Putamen (tissue), 1 donor: ENCODE measurements at regions not wholly inside any gene's neighbourhood (a gene's known extent, or its start where the extent isn't known, plus 50 kb on each side); places are given as distances from the start of the nearest gene placed in this dataset.

Experiments
- DNase-seq: peaks from one replicate; pipeline ENCODE4 v3.0.0-alpha.2; 2016; ENCODE audit warnings: low spot score

DNA sequence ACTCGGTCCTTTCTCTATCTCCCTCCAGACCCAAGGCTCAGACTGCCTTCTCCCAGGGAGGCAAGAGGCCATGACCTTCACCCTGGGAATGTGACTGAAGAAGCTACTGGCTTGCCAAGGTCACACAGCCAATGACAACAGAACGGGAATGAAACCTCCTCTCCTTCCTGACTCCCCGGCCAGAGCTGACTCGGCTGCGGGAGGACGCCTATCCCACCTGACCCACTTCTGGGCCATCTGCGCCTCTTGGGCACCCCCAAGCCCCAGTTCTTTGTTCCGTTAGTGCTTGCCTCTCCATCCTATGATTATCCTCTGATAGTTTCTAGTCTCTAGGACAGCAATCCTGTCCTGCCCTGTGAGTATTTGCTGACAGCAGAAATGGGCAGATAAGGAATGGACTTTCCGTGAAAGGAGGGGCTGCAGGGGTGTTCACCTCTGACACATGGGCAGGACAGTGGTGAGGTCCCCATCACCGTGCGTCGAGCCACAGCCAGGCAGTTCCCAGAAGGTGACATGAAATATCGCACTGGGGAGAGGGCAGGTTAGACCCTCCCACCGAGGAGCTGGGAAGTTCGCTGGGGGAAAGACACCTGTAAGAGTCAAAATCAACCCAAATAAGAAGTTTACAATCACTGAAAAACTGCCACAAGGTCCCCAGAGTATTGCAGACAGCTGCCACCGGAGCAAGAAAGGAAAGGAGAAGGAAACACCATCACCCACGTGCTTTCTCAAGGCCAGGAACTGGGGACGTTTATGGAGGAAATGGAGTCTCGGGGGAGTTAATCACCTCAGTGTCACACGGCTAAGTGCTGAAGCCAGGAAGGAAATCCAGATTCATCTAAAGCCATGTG is 63.0 kb downstream of the INSIG1 start:
- DNase-seq, result no peak

GRCh38 chr7:155361346-155361680 is 63.6 kb downstream of the INSIG1 start:
- no peak for DNase-seq

- no peak for DNase-seq
Observed at GRCh38 chr7:155361947-155362346, 64.3 kb downstream of the INSIG1 start.

- no peak for DNase-seq
Observed at GRCh38 chr7:155362380-155363145, 64.9 kb downstream of the INSIG1 start.

GRCh38 chr7:155363146-155363539 is 65.5 kb downstream of the INSIG1 start:
- no peak for DNase-seq

GRCh38 chr7:155363852-155364600 is 66.3 kb downstream of the INSIG1 start:
- DNase-seq, result no peak

DNA sequence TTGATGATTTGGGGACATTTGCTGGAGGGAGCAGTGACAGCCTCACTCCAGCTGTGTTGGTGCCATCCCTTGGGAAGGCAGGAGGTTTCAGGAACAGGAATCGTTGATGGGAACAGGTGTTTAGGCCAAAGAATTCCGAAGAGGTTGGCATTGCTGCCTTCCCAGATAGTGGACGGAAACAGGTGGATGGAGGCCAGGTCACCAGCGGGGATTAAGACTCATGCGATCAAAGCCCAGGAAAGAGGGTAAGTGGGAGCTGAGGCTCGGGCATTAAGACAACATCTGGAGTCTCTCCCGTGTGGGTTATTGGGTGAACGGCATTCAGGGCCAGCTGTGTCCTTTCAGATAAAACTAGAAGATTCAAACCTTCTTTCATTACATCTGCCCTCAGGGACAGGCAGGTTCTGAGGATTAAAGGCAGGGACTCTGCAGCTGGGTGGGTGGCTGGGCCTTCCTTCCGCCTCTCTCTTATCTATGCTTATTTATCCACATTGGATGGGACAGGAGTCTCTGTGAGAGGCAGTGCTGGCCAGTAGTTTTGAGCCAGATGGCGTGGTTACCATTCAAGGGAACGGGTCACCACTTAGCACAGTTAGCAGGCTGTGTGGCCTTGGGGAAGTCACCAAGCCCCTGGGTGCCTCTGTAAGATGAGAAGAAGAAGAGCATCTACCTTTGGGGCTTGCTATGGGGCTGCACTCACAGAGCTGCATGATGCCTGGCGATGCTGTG is 67.6 kb downstream of the INSIG1 start:
- no peak for DNase-seq

- no peak for DNase-seq
Observed at GRCh38 chr7:155368894-155369600, 71.4 kb downstream of the INSIG1 start.

DNA sequence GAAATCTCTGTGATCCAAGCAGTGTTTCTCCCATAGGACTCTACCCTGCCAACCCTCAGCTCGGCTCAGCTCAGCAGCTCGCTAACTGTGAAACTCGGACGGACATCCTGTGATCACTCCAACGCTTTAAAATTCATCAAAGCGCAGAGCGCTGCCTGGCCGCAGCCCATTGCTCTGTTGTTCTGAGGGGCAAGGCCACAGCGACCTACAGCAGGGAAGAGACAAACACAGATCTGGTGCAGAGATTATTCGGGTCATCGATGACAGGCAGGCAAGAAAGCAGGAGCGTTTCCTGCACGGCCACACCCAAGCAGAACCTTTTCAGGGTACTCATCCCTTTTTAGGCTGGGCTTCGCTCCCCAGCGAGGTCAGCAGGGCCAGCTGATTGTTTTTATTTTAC is 72.1 kb downstream of the INSIG1 start:
- no peak for DNase-seq

DNA sequence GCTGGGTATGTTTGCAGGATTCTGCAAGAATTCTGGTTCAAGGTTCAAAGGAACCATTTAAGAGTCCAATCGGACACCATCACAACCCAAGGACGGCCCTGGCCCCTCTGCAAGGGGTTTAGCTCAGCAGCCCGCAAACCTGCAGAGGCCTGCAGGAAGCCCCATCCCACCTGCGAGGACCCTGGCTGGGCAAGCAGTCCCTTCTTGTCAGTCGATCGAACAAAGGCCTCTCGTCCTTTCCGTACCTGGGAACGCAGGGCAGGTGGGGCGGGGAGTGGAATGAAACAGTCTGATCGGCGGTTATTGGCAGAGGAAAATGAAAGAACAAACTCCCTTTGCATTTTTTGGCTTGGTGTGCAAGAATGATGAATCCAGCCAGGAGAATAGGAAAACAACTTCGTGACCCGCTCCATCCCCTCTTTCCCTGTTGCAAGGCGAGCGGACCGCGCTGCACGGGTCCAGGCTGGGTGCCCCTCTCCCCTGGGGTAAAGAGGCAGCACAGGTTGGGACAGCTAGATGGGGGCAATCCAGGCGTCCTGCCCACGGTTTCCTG is 73.7 kb downstream of the INSIG1 start:
- no peak for DNase-seq

DNA sequence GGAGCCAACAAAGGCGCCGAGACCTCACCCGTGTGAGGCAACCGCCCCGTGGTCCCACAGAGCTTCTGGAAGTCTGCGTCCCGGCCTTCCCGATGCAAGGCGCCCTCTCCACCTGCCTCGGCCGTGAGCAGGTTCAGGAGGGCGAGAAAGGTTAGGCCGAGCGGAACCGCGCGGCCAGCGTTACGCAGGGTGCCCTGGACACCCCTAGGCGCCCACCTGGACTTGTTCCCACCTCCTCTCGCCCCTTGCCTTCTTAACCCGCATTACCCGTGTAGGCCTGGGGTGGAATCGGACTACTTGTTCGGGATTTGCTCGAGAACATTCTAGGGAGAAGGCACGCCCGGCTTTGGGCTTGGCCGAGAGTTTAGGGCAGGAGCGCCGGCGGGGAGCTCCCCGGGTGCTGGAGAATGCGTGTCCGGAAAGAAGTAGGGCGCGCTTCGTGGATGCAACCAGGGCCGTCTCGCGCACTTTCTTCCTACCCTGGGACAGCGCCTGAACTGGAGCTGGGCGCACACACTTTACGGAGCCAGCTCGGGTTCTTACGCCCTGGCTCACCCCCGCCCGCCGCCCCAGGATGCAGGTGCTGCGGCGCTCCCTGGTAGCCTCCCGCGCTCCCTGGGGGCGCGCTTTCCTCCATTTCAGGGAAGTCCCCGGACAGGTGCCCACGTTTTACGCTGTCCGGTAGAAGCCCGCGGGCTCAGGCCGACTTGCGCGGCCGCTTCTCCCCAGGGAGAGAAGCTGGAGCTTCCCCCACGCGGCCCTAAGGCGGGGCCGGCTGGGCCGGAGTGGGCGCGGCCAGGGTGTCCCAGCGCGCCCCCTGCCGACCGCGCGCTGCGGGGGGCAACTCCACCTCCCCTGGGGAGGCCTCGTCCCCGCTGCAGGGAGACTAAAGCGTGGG is 74.5 kb downstream of the INSIG1 start:
- no peak for DNase-seq

- no peak for DNase-seq
Observed at GRCh38 chr7:155372782-155373358, 75.2 kb downstream of the INSIG1 start.

DNA sequence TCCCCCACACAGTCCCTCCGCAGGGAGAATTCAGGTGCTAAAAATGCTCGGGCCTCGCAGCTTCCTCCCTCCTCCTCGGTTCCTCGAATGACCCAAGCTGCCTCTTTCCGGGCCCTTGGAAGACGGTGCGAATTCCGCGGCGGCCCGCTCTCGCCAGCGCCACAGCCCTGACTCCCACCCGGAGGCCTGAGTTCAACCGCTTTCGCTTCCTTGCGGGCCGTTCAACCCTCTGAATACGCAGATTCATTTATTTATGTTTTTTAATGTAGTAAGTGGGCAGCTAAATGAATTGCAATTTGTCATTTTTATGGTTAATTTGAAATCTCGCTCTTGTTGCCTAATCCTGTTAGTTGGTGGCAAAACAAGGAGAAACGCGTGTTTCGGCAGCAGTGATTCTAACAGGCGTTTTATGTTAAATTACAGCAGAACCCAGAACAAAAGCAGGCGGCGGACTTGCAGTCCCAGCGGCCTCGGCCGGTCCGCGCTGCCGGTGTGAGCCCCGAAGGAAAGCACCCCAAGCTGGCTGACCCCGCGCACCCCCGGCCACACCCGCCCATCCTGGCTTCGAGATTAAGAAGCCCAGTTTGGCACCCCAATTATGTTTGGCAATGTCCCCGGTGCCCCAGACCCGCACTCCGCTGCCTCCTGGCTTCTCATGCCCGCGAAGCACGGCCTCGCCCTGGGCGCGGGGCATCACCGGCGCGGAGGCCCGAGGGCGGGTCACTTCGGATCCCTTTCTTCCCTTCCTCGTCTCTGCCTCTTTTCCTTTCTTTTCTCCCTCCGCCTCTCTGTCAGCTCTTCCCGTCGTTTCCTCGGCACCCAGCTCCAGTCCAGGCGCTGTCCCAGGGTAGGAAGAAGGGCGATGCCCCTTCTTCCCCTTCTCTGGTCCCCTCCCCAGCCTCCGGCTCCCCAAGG is 75.9 kb downstream of the INSIG1 start:
- no peak for DNase-seq

DNA sequence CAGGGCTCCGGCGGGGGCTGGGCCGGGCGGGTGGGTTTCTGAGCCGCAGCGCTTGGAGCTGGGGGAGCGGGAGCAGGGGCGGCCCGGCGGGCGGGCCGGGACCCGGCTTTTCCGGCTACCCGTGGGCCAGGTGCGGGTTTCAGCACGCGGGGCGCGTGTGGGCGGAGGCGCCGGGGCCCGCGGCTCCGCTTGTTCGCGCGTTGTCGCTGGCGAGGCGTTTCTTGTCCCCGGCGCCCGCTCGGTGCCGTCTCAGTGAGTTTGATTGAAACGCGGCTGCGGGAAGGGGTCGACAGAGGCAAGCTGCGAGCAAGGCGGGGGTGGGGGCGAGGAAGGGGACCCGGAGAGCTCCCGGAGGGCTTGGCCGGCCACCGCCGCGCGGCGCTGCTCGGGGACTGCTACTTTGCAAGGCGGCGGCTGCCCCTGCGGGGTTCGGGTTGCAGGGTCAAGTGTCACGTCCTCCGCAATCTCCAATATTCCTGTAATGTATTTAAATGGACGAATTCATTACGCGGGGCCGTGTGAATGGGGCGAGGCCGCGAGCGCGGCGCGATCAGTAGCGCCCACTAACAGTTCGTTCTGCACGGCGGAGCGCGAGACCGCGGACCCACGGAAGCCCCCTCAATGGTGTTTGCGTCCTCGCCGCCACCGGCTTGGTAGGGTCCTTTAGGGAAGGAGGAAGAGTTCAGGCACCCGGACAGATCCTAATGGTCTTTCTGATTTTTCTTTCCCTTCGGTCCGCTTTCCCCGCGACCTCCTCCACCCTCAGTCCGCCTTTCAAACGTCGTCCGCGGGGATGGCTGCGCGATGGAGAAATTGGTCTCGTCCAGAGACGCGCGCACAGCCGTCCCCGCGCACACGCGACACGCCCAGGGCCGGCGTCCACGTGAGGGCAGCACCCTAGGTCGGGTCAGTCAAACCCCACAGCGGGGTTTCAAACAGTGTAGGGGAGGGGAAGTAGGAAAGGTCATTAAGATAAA is 76.9 kb downstream of the INSIG1 start:
- DNase-seq, result no peak

DNA sequence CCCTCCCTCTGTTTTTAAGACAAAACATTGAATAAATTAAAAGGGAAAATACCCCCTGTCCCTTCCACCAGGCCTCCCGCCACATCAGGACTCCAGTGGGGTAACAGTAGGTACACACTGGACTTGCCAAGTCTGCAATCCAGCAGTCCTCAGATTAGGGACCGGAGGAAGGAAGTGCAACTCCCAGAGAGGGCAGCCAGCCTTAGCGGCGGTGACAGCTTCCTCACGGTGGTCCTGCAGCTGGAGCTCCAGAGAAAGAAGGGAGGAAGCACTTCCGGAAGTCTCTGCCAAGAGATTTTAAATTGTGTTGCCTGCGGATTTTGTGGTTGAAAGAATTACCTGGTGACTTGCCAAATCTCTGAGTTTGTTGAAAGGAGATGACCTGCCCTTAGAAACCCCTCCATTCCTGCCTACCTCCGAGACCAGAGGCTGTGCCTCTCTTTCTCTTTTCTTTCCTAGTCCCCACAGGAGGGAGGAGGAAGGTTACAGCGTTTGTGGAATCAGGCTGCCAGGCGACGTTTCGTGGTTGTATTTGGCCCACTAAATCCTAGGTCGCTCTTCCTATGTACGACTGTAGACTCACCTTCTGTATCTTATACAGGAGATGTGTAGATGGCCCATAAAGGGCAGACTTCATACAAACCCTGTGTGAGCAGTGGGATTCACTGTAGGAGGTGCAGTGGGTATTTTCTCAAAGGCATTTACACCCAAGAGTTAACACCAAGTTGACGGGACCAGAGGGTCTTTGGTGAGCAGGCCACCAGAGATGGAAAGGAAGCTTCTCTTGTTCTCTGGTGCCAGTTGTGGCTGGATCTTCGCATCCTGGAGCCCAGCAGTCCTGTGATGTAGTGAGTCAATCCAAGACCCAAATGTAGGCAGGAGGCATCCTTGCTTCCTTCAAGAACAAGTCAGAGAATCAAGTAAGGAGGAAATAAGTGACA is 77.9 kb downstream of the INSIG1 start:
- DNase-seq, result no peak
